ENCODE measurements at regions not wholly inside any gene's neighbourhood (a gene's known extent, or its start where the extent isn't known, plus 50 kb on each side); places are given as distances from the start of the nearest gene placed in this dataset.

DNA sequence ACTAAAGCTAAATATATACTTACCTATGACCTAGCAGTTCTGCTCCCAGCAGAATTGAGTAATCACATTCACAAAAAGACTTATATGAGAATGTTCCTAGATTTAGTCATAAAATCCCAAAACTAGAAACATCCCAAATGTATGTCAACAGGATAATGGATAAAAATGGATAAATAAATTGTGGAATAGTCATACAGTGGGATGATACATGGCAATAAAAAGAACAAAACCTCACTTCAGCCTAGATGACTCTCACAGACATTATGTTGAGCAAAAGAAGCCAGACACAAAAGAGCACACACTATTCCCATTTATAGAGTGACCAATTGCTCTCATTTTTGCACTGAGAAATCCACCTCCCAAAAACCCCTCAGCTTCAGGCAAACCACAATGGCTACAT, 352.4 kb upstream of the HTR2A start:
- POLR2A ChIA-PET, result no interaction called here
- Histone ChIP-seq H3K27ac (ENCODE audit: low read depth, low read length) (no peak overlapping the region), H3K4me3 (ENCODE audit: low read depth, low read length) (no peak overlapping the region)

DNA sequence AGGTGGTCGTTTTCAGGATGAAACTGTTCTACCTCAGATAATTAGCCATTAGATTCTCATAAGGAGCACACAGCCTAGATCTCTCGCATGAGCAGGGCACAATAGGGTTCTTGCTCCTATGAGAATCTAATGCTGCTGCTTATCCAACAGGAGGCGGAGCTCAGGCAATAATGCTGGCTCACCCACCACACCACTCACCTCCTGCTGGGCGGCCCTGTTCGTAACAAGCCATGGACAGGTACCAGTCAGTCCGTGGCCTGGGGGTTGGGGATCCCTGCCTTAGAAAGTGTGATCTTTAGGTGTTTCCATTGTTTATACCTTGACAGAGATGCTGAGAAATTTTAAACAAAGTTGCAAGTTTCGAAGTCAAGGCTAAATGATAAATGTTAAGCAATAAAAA, 344.6 kb upstream of the HTR2A start:
- Histone ChIP-seq H3K27ac (ENCODE audit: low read depth, low read length) (no peak overlapping the region), H3K9me3 (ENCODE audit: control insufficient read depth, insufficient read depth, low read length) (no peaks in the 10 kb centered on the region), H3K4me3 (ENCODE audit: low read depth, low read length) (no peak overlapping the region), H3K27me3 (ENCODE audit: control insufficient read depth, insufficient read depth, low read length) (no peaks in the 10 kb centered on the region)
- POLR2A ChIA-PET, result no interaction called here
- DNase-seq (ENCODE audit: low read depth, low spot score), result no peak
- TF ChIP-seq, protein P1, sequence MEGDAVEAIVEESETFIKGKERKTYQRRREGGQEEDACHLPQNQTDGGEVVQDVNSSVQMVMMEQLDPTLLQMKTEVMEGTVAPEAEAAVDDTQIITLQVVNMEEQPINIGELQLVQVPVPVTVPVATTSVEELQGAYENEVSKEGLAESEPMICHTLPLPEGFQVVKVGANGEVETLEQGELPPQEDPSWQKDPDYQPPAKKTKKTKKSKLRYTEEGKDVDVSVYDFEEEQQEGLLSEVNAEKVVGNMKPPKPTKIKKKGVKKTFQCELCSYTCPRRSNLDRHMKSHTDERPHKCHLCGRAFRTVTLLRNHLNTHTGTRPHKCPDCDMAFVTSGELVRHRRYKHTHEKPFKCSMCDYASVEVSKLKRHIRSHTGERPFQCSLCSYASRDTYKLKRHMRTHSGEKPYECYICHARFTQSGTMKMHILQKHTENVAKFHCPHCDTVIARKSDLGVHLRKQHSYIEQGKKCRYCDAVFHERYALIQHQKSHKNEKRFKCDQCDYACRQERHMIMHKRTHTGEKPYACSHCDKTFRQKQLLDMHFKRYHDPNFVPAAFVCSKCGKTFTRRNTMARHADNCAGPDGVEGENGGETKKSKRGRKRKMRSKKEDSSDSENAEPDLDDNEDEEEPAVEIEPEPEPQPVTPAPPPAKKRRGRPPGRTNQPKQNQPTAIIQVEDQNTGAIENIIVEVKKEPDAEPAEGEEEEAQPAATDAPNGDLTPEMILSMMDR (IDR thresholded peaks at IDR 0.05; ENCODE audit: low read depth, low read length), result no peak
- CTCF ChIA-PET, result no interaction called here

More for the DNA sequence above, 352.4 kb upstream of the HTR2A start:
- Histone ChIP-seq H3K27me3 (ENCODE audit: control insufficient read depth, insufficient read depth, low read length) (no peaks in the 10 kb centered on the region), H3K9me3 (ENCODE audit: control insufficient read depth, insufficient read depth, low read length) (no peaks in the 10 kb centered on the region)
- DNase-seq (ENCODE audit: low read depth, low spot score), result no peak
- TF ChIP-seq, protein P1 (IDR thresholded peaks at IDR 0.05; ENCODE audit: low read depth, low read length), result no peak
- CTCF ChIA-PET, result no interaction called here

DNA sequence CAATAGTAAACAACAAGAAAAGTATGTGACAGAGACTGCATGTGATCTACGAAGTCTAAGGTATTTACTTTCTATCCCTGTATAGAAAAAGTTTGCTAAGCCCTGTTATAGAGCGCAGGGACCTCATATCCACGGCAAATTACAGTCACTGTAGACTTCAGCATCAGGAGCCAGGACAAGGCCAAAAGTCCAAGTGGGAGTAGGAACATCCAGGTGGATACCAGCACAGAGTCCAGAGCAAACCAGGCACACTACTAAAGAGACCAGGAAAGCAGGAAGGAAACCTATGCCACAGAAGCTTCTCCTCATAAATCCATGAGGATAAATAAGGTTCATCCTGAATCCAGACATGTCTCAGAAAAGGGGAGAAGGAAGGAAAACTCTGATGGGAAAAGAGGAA, 342.2 kb upstream of the HTR2A start:
- POLR2A ChIA-PET, result no interaction called here
- Histone ChIP-seq H3K27me3 (ENCODE audit: control insufficient read depth, insufficient read depth, low read length) (no peaks in the 10 kb centered on the region), H3K9me3 (ENCODE audit: control insufficient read depth, insufficient read depth, low read length) (no peaks in the 10 kb centered on the region), H3K4me3 (ENCODE audit: low read depth, low read length) (no peak overlapping the region), H3K27ac (ENCODE audit: low read depth, low read length) (no peak overlapping the region)
- TF ChIP-seq, protein P1 (IDR thresholded peaks at IDR 0.05; ENCODE audit: low read depth, low read length), result no peak
- CTCF ChIA-PET, result no interaction called here
- no peak for DNase-seq (ENCODE audit: low read depth, low spot score)

DNA sequence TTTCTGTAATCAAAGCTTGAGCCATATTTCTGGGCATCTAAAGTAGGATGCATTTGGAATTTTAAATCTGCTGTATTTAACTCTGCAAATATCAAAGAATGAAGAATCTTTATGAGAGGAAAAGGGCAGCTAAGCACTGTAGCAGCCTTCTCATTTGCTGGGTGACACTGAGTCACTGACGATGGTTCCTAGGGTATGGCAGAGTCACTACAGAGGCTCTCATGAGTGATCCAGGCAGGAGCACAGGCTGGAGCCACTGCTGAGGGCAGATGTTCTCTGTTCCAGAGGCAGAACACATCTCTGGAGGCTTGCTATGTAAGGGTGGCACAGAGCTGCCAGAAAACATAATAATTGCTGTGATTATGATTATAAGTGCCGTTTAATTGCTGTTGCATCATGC, 340.7 kb upstream of the HTR2A start:
- Histone ChIP-seq H3K9me3 (ENCODE audit: control insufficient read depth, insufficient read depth, low read length) (no peaks in the 10 kb centered on the region), H3K27me3 (ENCODE audit: control insufficient read depth, insufficient read depth, low read length) (no peaks in the 10 kb centered on the region), H3K27ac (ENCODE audit: low read depth, low read length) (no peak overlapping the region), H3K4me3 (ENCODE audit: low read depth, low read length) (no peak overlapping the region)
- TF ChIP-seq, protein P1 (IDR thresholded peaks at IDR 0.05; ENCODE audit: low read depth, low read length), result no peak
- POLR2A ChIA-PET, result interaction anchor here (0.6 kb wide), 1 partner anchor 82 kb away, joined by 3 read pairs; no protein-coding TSS in a partner anchor
- CTCF ChIA-PET, result no interaction called here
- no peak for DNase-seq (ENCODE audit: low read depth, low spot score)

DNA sequence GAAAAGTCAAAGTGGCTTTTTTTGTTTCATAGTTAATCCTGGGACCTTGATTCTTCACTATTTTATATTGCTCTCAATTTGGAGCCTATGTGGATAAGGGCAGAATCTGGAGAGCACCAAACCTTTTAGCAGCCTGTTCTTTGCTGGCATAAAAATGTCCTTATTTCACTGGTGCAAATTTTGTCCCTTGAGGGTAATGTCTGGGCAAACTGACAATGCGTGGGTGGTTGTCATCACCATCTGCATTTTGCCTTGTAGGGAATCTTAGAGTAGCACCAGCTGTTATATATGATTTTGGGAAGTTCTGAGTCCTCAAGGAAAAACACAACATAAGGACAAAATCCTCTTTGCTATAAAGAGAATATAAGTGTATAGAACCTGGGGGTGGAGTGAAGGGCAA, 336.9 kb upstream of the HTR2A start:
- H3K27ac ChIP-seq (ENCODE audit: low read depth, low read length), result no peak overlapping the region
- DNase-seq (ENCODE audit: low read depth, low spot score), result no peak

More for the DNA sequence above, 336.9 kb upstream of the HTR2A start:
- peaks cover 4% of the 10 kb centered on the region for H3K9me3 ChIP-seq (ENCODE audit: control insufficient read depth, insufficient read depth, low read length)
- H3K27me3 ChIP-seq (ENCODE audit: control insufficient read depth, insufficient read depth, low read length), result no peaks in the 10 kb centered on the region
- ChIA-PET CTCF (no interaction called here), POLR2A (no interaction called here)
- no peak overlapping the region for H3K4me3 ChIP-seq (ENCODE audit: low read depth, low read length)
- TF ChIP-seq, protein P1 (IDR thresholded peaks at IDR 0.05; ENCODE audit: low read depth, low read length), result no peak

Data from AG04450 (cell line).